HG03457 (cell line): ENCODE measurements at regions not wholly inside any gene's neighbourhood (a gene's known extent, or its start where the extent isn't known, plus 50 kb on each side); places are given as distances from the start of the nearest gene placed in this dataset.

Experiments
- ATAC-seq: cut with Tn5 transposase; IDR thresholded peaks from one replicate; pipeline ENCODE4 v1.9.1; 2021; ENCODE audit warnings: moderate number of reproducible peaks; ENCODE audit not compliant: unreplicated experiment

GRCh38 chr1:232110281-232111090, 483.9 kb downstream of the DISC1 start:
- no peak for ATAC-seq

GRCh38 chr1:232109391-232109790, 482.8 kb downstream of the DISC1 start:
- ATAC-seq: no peak

DNA sequence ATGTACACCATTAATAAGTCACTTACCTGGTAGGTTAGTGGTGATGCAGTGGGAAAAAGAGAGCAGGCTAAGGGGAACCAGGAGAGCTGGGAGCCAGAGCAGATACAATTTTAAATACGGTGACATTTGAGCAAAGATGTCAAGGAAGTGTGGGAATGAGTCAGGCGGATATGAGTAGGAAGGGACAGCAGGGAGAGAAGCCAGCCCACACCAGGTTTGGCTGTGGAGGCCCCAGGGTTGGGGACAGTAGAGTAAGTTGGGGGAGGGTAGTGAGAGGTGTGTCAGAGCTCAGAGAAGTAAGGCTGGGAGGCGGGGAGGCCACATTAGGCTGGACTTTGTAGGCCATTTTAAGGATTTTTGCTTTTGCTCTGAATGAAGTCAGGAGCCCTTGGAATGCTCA, 482.0 kb downstream of the DISC1 start:
- ATAC-seq: no peak

- no peak for ATAC-seq
These were observed 479.8 kb downstream of the DISC1 start for GRCh38 chr1:232106415-232106814.

GRCh38 chr1:232105561-232105960, 479.0 kb downstream of the DISC1 start:
- no peak for ATAC-seq

DNA sequence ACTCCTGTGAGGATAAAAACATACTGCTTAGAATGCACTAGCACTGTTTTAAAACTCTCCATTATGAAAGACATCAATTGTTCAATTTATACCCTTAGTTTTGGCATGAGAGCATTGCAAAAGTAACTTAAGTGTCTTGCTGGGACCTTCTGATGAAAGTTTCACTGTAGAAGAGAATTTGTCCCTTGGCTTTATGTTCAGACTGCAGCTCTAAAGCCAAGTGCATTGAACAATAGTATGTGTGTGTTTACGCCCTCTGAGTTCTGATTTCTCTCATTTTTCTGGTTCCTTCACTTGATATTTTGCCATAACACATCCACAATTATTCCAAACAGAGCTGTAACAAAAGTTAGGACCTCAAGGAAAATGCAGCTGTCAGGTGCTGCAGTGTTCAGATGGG, 474.6 kb downstream of the DISC1 start:
- no peak for ATAC-seq

GRCh38 chr1:232096751-232097150, 470.2 kb downstream of the DISC1 start:
- no peak for ATAC-seq
